G401.6 (cell line): ENCODE measurements at regions not wholly inside any gene's neighbourhood (a gene's known extent, or its start where the extent isn't known, plus 50 kb on each side); places are given as distances from the start of the nearest gene placed in this dataset.

ENCODE experiments used
- FAIRE-seq: peaks from 2 replicates; lab custom pipeline; 2012; peaks lifted over from hg19 to GRCh38; lab: Jason Lieb, UNC

DNA sequence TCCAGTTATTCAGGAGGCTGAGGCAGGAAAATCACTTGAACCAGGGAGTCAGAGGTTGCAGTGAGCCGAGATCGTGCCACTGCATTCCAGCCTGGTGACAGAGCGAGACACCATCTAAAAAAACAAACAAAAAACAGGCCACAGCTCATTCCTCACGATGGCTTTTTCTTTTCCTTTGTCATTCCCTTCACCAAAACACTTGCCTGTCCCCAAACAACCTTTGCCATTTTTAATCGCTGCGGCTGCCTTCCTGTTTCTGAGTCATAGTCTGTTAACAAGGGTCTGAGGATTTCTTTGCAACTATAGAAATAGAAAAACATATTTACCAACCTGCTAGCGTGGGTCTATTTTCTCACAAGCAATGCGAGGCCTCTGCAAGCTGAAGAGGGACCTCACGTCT, 123.0 kb upstream of the FSTL4 start:
- no peak for FAIRE-seq

DNA sequence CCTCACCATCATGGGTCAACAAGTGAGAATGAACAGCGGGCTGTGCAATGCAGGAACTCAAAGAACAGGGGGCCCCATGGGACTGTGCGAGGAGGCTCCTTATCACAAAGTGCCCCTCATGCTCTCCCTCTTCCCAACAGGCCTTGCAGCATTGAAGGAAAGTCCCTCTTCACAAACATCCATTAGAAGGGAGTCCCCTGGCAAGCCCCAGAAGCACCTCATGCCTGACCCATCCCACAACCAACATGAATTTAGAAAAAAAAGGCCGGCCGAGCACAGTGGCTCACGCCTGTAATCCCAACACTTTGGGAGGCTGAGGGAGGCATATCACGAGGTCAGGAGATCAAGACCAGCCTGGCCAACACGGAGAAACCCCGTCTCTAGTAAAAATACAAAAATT, 122.6 kb upstream of the FSTL4 start:
- no peak for FAIRE-seq

GRCh38 chr5:133732536-133732935, 120.2 kb upstream of the FSTL4 start:
- no peak for FAIRE-seq

DNA sequence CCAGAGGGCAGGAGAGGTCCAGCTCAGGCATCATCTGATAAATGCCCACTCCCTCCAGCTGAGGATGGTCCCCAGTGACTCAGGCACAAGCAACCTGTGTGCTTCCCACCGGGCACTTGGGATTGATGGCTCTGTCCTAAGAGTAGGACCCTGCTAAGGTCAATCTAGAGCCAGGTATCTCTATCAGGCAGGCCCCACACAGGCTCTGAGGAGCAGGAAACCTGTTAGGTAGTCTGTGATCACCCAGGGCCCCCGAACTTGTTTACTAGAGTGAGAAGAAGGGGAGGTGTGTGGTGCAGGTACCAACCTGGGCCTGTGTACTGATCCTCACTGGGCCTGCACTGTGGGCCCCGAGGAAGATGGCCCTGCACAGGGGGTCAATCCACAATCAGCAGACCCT, 119.6 kb upstream of the FSTL4 start:
- FAIRE-seq, result no peak

DNA sequence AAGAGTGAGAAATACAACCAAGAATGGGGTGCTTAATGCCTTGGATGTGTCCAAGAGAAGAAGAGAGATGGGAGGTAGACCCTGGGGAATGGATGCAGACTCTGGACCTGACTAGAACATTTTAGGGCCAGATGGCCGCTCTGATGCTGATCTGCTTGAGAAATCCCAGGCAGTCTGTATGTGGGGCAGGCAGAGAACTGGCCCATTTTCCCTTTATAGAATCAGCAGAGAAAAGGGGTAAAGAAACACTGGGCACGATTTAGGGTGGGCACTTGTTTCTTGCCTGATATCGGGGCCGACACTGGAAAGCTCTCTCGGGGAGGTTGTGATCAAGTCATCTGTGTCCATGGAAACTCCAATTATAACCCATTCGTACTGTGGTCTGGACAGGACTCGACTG, 118.5 kb upstream of the FSTL4 start:
- FAIRE-seq, result no peak

- no peak for FAIRE-seq
These were observed 118.0 kb upstream of the FSTL4 start for GRCh38 chr5:133730346-133730745.

GRCh38 chr5:133729800-133730199, 117.5 kb upstream of the FSTL4 start:
- no peak for FAIRE-seq

- no peak for FAIRE-seq
These were observed 116.1 kb upstream of the FSTL4 start for GRCh38 chr5:133728475-133728874.

DNA sequence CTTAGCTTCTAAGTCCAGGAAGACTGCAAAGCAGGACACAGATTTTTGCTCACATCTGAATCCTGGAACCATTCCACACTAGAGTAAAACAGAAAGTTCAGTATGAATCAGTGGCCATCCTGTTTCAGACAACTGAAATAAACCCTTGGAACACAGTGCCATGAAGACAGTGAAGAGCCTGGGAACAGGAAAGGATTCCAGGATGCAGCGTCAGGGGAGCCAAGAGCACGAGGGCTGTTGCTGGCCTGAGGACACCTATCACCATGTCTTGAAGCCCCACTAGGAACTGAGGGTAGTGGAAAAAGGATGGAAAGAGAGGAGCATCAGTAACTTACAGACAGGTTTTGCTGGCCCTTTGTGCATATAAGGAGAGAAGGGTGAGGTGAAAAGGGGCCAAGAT, 115.3 kb upstream of the FSTL4 start:
- no peak for FAIRE-seq

DNA sequence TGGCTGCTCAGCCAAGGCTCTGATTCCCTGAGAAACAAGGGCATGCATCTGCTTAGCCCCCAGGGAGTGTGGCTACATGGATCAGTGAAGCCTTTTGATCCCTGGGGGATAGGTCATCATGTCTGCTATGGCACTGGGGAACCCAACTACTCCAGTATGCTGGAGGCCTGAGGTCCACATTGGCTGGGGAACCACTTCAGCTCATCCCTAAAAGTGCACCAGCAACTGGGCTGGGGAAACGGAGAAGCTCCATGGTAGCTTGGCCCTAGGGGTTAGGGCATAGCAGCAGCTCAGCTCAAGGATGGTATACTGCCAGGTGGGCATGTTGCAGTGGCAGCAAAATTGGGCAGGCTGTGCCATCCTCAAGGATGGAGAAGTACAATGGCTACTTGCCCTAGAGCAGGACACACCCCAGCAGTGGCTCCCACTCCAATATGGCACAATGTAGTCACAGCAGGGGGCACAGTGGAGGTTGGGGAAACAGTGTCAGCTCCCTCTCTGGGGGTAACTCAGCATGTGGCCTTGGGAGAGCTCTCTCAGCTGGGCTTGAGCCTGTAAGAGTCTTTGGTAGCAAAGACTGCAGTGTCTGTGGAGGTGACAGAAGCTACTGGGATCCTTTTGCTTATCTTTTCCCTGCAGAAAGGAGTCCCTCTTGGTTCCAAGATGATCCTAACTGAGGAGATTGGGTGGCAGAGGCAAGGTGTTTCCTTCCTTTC, 111.5 kb upstream of the FSTL4 start:
- FAIRE-seq, result no peak

DNA sequence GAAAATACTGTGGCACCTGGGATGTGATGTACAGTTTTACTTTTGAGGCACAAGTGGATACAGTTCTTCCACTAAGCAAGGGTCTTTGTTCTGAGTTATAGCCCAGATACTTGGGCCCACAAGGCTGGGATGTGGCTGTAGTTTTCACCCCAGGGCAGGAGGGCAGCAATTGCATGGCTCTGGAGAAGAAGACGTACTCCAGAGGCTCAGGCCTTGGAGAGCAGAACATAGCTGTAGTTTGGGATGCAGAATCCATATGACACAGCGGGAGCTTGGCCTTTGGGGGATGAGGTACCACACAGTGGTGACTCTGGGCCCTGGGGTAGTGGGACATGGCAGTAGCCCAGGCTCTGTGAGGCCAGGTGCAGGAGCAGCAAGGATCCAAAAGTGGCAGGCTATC, 110.8 kb upstream of the FSTL4 start:
- FAIRE-seq, result no peak

DNA sequence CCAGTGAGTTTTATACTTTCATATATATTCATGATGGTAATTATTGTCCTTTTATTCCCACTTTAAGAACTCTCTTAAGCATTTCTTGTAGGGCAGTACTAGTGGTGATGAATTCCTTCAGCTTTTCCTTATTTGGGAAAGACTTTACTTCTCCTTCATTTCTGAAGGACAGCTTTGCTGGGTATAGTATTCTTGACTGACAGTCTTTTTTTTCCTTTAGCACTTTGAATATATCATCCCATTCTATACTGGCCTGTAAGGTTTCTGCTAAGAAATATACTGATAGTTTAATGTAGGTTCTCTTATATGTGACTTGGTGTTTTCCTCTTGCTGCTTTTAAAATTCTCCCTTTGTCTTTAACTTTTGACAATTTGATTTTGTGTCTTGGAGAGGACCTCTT, 109.0 kb upstream of the FSTL4 start:
- FAIRE-seq, result no peak

DNA sequence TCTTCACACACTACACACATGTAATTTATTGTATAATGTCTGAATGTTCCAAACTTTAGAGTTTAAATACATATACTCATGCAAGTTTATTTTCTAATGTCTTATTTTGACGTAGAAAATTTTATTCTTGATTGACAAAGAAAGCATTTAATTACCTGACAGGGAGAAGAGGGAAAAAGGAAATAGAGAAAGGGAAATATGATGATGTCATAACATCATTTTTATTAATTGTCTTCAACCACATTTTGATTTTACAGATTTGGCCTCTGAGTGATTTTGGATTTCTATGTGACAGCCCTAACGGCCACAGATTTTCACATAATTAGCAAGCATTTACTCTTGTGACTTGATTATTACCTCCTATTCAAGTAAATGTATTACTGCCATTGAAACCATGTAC, 106.1 kb upstream of the FSTL4 start:
- no peak for FAIRE-seq

GRCh38 chr5:133716532-133717183, 104.3 kb upstream of the FSTL4 start:
- no peak for FAIRE-seq

- no peak for FAIRE-seq
These were observed 103.3 kb upstream of the FSTL4 start for GRCh38 chr5:133715616-133716015.

DNA sequence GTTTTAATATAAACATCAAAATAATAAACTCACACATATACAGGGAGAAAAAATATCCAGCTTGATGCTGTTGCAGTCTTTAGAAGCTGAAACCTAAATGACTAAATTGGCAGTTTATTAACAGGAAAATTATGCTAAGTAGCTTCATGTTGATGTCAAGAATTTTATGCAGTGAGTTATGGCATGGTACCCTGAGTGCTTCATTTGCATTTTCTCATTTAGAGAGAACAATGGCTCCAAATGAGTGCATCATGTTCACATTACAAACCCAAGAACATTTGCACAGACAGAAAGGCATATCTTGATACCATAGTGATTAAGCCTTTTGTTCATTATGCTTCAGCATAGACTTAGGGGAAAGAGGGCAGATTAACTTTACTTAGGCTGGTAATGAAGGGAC, 102.9 kb upstream of the FSTL4 start:
- no peak for FAIRE-seq

GRCh38 chr5:133714161-133714915, 102.0 kb upstream of the FSTL4 start:
- FAIRE-seq, result no peak

GRCh38 chr5:133713751-133714150, 101.4 kb upstream of the FSTL4 start:
- FAIRE-seq, result no peak

DNA sequence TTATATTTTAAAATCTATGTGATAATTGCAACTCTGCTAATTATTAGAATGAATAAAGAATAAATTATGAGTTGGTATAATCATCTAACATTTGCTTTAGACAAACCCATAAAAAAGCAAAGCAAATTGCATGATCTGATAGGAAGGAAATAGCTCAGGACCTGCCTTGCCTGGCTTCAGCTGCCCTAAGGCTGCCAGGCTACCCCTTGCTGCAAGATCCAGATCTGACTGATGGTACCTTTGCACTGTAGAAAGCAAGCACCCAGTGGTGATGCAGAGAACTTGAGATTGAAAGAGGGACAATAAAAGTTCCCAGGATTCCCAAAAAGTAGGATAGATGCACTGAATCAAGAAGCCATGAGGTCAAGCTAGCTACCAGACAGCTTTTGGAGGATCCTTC, 100.9 kb upstream of the FSTL4 start:
- FAIRE-seq, result no peak

GRCh38 chr5:133712562-133712961, 100.2 kb upstream of the FSTL4 start:
- no peak for FAIRE-seq

GRCh38 chr5:133709209-133709725, 96.9 kb upstream of the FSTL4 start:
- no peak for FAIRE-seq

DNA sequence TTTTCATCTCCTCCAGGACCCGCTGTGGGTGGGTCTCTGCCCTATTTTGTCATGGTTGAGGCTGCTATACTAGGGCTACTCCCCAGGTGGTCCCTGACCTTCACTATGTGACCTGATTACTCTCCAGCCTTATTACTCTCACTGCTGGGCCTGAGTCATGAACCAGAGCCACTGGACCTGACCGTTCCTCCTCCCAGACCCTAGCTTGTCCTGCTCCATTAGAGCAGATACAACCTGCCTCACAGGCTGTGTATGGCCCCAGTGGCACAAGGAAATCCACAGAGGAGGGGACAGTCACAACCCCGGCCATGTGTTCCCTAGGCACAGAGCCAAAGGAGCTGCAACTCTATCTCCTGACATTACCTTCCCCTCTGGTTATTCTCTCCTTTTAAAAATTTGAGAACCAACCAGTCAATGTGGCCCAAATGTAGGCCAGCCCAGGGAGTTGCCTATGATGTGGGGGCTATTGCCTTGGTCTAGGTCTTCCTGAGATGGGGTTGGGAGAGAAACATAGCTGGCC, 96.0 kb upstream of the FSTL4 start:
- no peak for FAIRE-seq

GRCh38 chr5:133707629-133708028, 95.3 kb upstream of the FSTL4 start:
- no peak for FAIRE-seq
